Right lobe of liver (tissue), 6 donors: ENCODE measurements at regions not wholly inside any gene's neighbourhood (a gene's known extent, or its start where the extent isn't known, plus 50 kb on each side); places are given as distances from the start of the nearest gene placed in this dataset.

Experiments used
- ATAC-seq, 4 donors: fragments of 200-7000 bp; cut with Tn5 transposase; one replicate each; pipeline ENCODE4 v1.9.1; 2020; ENCODE audit warnings: mild to moderate bottlenecking in 4 of 4, moderate library complexity in 4 of 4
- DNase-seq, 3 donors: peaks; one replicate each; pipeline ENCODE4 v3.0.0-alpha.2; 2020
- H3K27ac ChIP-seq, 3 donors: fragments of 200-600 bp; one replicate each; pipeline ENCODE4 v1.8.0; 2022
- H3K27me3 ChIP-seq, 2 donors: fragments of 200-600 bp; one replicate each; pipeline ENCODE4 v1.8.0; 2022
- H3K36me3 ChIP-seq, 4 donors: fragments of 200-600 bp; sonication (generic) in 1 of 4; one replicate each; pipeline versions ENCODE4 v1.5.1 to v1.8.0; 2017 to 2022; ENCODE audit warnings: control low read depth in 1 of 4
- H3K4me1 ChIP-seq, 4 donors: fragments of 200-600 bp; sonication (generic) in 1 of 4; one replicate each; pipeline versions ENCODE4 v1.5.1 to v1.8.0; 2017 to 2022; ENCODE audit warnings: control low read depth in 1 of 4
- H3K4me3 ChIP-seq, 3 donors: fragments of 200-600 bp; one replicate each; pipeline ENCODE4 v1.8.0; 2022
- H3K9me3 ChIP-seq, 4 donors: fragments of 200-600 bp; sonication (generic) in 1 of 4; one replicate each; pipeline versions ENCODE4 v1.5.1 to v1.8.0; 2017 to 2022; ENCODE audit warnings: control low read depth in 1 of 4
- CTCF ChIP-seq, 4 donors: fragments of 200-600 bp in 3 of 4; fragments of 450-650 bp in 1 of 4; IDR thresholded peaks; one replicate each; pipeline versions ENCODE4 v1.5.1 to v1.8.0; 2016 to 2022; ENCODE audit warnings: antibody characterized with exemption in 4 of 4, mild to moderate bottlenecking in 2 of 4
- POLR2A ChIP-seq: fragments of 450-650 bp; IDR thresholded peaks from one replicate; pipeline ENCODE4 v1.6.1; 2017; ENCODE audit warnings: antibody characterized with exemption, mild to moderate bottlenecking
- WGBS: methylation state at CpG from one replicate; pipeline ENCODE4 v1.1.6; 2018; ENCODE audit warnings: low coverage, low lambda C conversion rate; ENCODE audit not compliant: insufficient coverage; ENCODE audit errors: missing lambda C conversion rate; 5-methylcytosine and 5-hydroxymethylcytosine counted together
- intact Hi-C, 2 donors: fragments of 100-400 bp; cut with DNase I; formaldehyde crosslinking; loops; one replicate each; pipeline versions ENCODE4 v1.11.2 to v1.14.1; 2022
- small RNA-seq, 2 experiments: library from RNA; depleted of rRNA; stranded (forward); fragments of <200 nt; gene quantifications; one replicate each; pipeline ENCODE3, GENCODE V24; 2016
- donor health status: DM: no; HTN: yes; CAD: no.
- donor health status: DM: no; HTN: no; CAD: no.
- donor health status: DM: no; HTN: no; CAD: no.
- donor health status: DM: no; HTN: yes; CAD: no.
- donor health status: DM: no; HTN: yes; CAD: no.

- Histone ChIP-seq H3K27ac (no peak overlapping the region), H3K4me3 (no peak overlapping the region), H3K9me3 (no peaks in the 10 kb centered on the region), H3K36me3 (no peaks in the 10 kb centered on the region), H3K4me1 (no peaks in the 10 kb centered on the region), H3K27me3 (no peaks in the 10 kb centered on the region)
- DNase-seq (no peak), ATAC-seq (no peak)
- intact Hi-C loops: no loop called here
- TF ChIP-seq POLR2A (no peak), CTCF (IDR thresholded peaks at IDR 0.05) (no peak)
Observed at GRCh38 chr4:151822331-151822730, 61.5 kb upstream of the GATB start.

DNA sequence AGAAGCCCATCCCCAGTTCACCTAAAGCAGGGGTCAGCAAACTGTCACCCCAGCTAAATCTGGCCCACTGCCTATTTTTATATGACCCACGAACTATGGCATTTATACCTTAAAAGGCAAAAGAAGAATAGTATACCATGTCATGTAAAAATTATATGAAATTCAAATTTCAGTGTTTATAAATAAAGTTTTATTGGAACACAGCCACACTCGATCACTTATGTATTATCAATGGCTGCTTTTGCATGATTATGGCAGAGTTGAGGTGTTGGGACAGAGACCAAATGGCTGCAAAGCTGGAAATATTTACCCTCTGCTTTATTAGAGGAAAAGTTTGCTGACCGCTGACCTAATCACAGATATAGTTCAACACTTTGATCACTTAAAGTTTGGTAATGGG is 59.2 kb upstream of the GATB start:
- 51% methylated on average over 3 of the region's 3 CpGs for WGBS
- Histone ChIP-seq H3K9me3 (no peaks in the 10 kb centered on the region), H3K4me1 (no peaks in the 10 kb centered on the region), H3K4me3 (no peak overlapping the region), H3K27ac (no peak overlapping the region), H3K36me3 (no peaks in the 10 kb centered on the region), H3K27me3 (no peaks in the 10 kb centered on the region)
- TF ChIP-seq POLR2A (no peak), CTCF (IDR thresholded peaks at IDR 0.05) (no peak)
- DNase-seq (no peak), ATAC-seq (no peak)
- intact Hi-C loops: no loop called here

- Histone ChIP-seq H3K27ac (no peak overlapping the region), H3K27me3 (no peaks in the 10 kb centered on the region), H3K4me3 (no peak overlapping the region), H3K36me3 (no peaks in the 10 kb centered on the region), H3K4me1 (no peaks in the 10 kb centered on the region), H3K9me3 (no peaks in the 10 kb centered on the region)
- intact Hi-C loops: no loop called here
- TF ChIP-seq CTCF (IDR thresholded peaks at IDR 0.05): no peak
- DNase-seq (no peak), ATAC-seq (no peak)
Observed at GRCh38 chr4:151811403-151811802, 50.6 kb upstream of the GATB start.

Small RNA genes in the stretch of these regions (small RNA-seq; reads per million reads assigned to genes)
- gene RN7SL446P (0 reads per million in 2 experiments), gene RNA5SP169 (0 reads per million in 2 experiments)
